ENCODE measurements at regions not wholly inside any gene's neighbourhood (a gene's known extent, or its start where the extent isn't known, plus 50 kb on each side); places are given as distances from the start of the nearest gene placed in this dataset.

DNA sequence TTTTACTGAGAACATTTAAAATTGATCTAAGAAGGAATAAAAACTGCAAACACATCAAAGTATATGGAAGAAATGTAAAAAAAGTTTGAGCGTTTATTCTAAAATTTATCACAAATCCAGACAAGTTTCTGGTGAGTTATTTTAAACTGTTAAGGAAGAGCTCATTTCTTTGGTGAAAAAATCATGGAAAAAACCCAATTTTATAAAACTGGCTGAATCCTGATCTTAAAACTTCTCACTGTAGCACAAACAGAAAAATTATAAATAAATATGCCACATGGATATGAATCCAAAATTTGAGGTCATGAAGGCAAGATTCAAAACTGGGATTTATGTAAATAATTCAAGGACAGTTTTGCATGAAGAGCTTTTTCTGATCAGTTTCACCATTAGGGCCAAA is 205.1 kb upstream of the RGMA start:
- no peaks in the 10 kb centered on the region for H3K36me3 ChIP-seq
- H3K27ac ChIP-seq, result no peak overlapping the region
- DNase-seq, result no peak
- TF ChIP-seq, protein P1, sequence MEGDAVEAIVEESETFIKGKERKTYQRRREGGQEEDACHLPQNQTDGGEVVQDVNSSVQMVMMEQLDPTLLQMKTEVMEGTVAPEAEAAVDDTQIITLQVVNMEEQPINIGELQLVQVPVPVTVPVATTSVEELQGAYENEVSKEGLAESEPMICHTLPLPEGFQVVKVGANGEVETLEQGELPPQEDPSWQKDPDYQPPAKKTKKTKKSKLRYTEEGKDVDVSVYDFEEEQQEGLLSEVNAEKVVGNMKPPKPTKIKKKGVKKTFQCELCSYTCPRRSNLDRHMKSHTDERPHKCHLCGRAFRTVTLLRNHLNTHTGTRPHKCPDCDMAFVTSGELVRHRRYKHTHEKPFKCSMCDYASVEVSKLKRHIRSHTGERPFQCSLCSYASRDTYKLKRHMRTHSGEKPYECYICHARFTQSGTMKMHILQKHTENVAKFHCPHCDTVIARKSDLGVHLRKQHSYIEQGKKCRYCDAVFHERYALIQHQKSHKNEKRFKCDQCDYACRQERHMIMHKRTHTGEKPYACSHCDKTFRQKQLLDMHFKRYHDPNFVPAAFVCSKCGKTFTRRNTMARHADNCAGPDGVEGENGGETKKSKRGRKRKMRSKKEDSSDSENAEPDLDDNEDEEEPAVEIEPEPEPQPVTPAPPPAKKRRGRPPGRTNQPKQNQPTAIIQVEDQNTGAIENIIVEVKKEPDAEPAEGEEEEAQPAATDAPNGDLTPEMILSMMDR (IDR thresholded peaks at IDR 0.05), result no peak
- no peak for FAIRE-seq
- intact Hi-C loops (cut with DNase I), result no loop called here
- no peaks in the 10 kb centered on the region for H3K27me3 ChIP-seq
- H3K4me1 ChIP-seq, result no peaks in the 10 kb centered on the region
- no peaks in the 10 kb centered on the region for H3K9me3 ChIP-seq
- no peak for ATAC-seq
- 87 to 98% methylated on average over 1 of the region's 1 CpG for WGBS, 2 donors
- H3K4me3 ChIP-seq, result no peak overlapping the region

DNA sequence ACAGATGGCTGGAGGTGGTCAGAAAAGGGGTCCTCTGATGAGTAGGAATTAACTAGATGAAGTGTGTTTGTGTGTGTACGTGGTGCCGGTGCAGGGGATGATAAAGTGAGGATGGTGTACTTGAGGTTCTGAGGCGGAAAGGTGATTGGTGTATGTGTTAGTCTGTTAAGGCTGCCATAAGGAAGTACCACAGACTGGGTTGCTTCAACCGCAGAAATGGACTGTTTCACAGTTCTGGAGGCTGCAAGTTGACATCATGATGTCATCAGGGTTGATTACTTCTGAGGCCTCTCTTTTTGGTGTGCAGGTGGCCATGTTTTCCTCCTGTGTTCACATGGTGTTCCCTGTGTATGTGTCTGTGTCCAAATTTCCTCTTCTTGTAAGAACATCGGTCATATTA is 202.4 kb upstream of the RGMA start:
- Histone ChIP-seq H3K27me3 (no peaks in the 10 kb centered on the region), H3K27ac (no peak overlapping the region), H3K9me3 (no peaks in the 10 kb centered on the region), H3K4me3 (no peak overlapping the region), H3K4me1 (no peaks in the 10 kb centered on the region), H3K36me3 (no peaks in the 10 kb centered on the region)
- intact Hi-C loops (cut with DNase I), result no loop called here
- ATAC-seq, result no peak
- FAIRE-seq, result no peak
- TF ChIP-seq, protein P1 (IDR thresholded peaks at IDR 0.05), result no peak
- no peak for DNase-seq
- 96 to 98% methylated on average over 5 of the region's 5 CpGs for WGBS, 2 donors

DNA sequence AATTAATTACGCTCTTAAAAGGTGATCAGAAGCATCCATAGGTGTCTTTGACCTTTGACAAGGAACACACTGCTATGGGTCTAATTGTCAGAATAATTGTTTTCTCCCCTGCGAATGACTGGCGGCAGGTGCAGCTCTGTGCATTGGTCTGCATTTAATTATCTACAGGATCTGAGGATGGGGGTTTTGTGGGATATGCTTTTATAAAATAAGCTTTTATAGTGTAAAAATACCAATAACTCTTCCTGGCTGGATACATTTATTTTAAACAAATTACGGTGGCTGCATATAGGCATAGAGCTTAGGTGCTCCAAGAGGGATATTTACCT is 201.6 kb upstream of the RGMA start:
- no peaks in the 10 kb centered on the region for H3K9me3 ChIP-seq
- no peak for DNase-seq
- no peaks in the 10 kb centered on the region for H3K36me3 ChIP-seq
- intact Hi-C loops (cut with DNase I), result no loop called here
- no peak overlapping the region for H3K27ac ChIP-seq
- H3K4me3 ChIP-seq, result no peak overlapping the region
- no peaks in the 10 kb centered on the region for H3K27me3 ChIP-seq
- no peak for ATAC-seq
- FAIRE-seq, result no peak
- 72% methylated on average over 4 of the region's 4 CpGs for WGBS, 2 donors
- TF ChIP-seq, protein P1 (IDR thresholded peaks at IDR 0.05), result no peak
- H3K4me1 ChIP-seq, result no peaks in the 10 kb centered on the region

DNA sequence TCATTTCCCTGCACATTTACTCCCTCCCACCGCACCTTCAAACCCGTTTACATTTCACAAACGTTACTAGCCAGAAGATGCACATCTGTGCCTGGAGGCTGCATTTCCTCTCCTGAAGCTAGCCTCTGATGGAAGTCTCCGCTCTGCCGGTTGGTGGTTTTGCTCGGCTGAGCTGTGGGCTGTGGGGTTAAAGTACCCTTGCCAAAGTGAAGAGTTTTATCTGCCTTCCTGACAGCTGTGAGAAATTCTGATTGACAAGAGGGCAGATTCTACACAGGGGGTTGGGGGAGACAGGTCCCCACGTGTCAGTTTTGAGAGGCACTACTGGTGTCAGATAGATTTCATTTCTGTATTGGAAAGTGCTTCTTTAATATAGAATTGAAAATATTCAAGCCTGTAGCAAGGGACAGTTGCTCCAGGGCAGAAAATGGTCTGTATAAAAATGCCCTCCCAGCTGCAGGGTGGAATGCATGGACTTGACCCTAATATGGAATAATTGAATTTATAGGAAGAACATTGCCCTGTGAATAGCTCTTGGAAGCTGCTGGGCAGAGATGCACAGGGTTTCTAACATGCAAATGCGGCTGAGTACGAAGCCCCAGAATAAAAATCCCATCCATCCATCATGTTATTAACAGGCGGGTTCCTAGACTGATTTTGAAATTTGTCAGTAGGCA is 201.1 kb upstream of the RGMA start:
- Histone ChIP-seq H3K27ac (no peak overlapping the region), H3K36me3 (no peaks in the 10 kb centered on the region), H3K9me3 (no peaks in the 10 kb centered on the region), H3K4me3 (no peak overlapping the region), H3K27me3 (no peaks in the 10 kb centered on the region), H3K4me1 (no peaks in the 10 kb centered on the region)
- intact Hi-C loops (cut with DNase I), result no loop called here
- FAIRE-seq (no peak), DNase-seq (no peak), ATAC-seq (no peak)
- WGBS, 2 donors, result 74 to 80% methylated on average over 10 of the region's 10 CpGs
- TF ChIP-seq, protein P1 (IDR thresholded peaks at IDR 0.05), result no peak

DNA sequence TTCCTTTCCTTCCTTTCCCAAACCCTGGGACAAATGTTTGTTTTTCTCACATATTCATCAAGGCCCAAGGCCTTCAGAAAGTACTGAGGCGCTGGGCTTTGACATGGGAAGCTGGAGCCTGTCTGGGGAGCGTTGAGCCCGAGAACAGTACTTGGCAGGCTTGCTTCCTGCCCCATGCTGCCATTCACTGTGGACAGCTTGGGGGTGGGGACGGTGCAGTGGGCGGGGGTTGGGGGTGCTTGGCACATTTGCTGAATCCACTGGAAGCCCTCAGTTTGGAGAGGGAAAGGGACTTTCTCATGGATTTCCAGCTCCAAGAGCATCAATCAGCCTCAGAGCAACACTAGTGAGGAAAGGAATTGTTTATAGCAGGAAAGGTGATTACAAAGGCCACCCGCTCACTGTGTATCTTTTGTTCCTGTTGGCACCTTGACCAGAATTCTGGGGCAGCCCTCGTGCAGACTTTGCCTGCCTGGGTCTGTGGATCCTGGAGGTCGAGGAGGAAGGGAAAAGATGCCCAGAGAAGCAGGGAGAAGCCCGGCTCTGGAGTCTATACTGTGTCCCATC is 199.8 kb upstream of the RGMA start:
- intact Hi-C loops (cut with DNase I), result no loop called here
- TF ChIP-seq, protein P1 (IDR thresholded peaks at IDR 0.05), result no peak
- no peaks in the 10 kb centered on the region for H3K27me3 ChIP-seq
- H3K4me3 ChIP-seq, result no peak overlapping the region
- peak in 2 of 6 donors; percentile 20 to 25 for DNase-seq
- no peaks in the 10 kb centered on the region for H3K36me3 ChIP-seq
- no peaks in the 10 kb centered on the region for H3K9me3 ChIP-seq
- peak overlapping the region in 3 of 4 donors; percentile 25 to 50 (median 36) for H3K27ac ChIP-seq
- WGBS, 2 donors, result 44 to 54% methylated on average over 9 of the region's 9 CpGs
- H3K4me1 ChIP-seq, result no peaks in the 10 kb centered on the region
- no peak for FAIRE-seq
- ATAC-seq, result peak; percentile 28 to 90 (median 64)
